ENCODE measurements at regions not wholly inside any gene's neighbourhood (a gene's known extent, or its start where the extent isn't known, plus 50 kb on each side); places are given as distances from the start of the nearest gene placed in this dataset.

- no peak for TF ChIP-seq POLR2AphosphoS5 (IDR thresholded peaks at IDR 0.05)
- TF ChIP-seq, protein P1, sequence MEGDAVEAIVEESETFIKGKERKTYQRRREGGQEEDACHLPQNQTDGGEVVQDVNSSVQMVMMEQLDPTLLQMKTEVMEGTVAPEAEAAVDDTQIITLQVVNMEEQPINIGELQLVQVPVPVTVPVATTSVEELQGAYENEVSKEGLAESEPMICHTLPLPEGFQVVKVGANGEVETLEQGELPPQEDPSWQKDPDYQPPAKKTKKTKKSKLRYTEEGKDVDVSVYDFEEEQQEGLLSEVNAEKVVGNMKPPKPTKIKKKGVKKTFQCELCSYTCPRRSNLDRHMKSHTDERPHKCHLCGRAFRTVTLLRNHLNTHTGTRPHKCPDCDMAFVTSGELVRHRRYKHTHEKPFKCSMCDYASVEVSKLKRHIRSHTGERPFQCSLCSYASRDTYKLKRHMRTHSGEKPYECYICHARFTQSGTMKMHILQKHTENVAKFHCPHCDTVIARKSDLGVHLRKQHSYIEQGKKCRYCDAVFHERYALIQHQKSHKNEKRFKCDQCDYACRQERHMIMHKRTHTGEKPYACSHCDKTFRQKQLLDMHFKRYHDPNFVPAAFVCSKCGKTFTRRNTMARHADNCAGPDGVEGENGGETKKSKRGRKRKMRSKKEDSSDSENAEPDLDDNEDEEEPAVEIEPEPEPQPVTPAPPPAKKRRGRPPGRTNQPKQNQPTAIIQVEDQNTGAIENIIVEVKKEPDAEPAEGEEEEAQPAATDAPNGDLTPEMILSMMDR (IDR thresholded peaks at IDR 0.05), result no peak
- TF ChIP-seq POLR2A (IDR thresholded peaks at IDR 0.05), result no peak
- no peak for TF ChIP-seq EP300 (IDR thresholded peaks at IDR 0.05)
These were observed 1283.0 kb upstream of the CDH2 start for GRCh38 chr18:29459972-29460371.
